ENCODE measurements at regions not wholly inside any gene's neighbourhood (a gene's known extent, or its start where the extent isn't known, plus 50 kb on each side); places are given as distances from the start of the nearest gene placed in this dataset.
"Not testable (repeated sequence)": the region's sequence is repeated elsewhere in the genome, so short reads cannot be mapped to it uniquely, and the experiment has no call there.

- peak; percentile 86 for DNase-seq
Measured at GRCh38 chr7:66413379-66414114, 208.4 kb downstream of the TPST1 start.

- DNase-seq = no peak
Measured at GRCh38 chr7:66415659-66416265, 210.6 kb downstream of the TPST1 start.

- DNase-seq = no peak
Measured at GRCh38 chr7:66418537-66418936, 210.1 kb upstream of the KCTD7 start.

GRCh38 chr7:66419210-66419609 is 209.5 kb upstream of the KCTD7 start:
- DNase-seq = peak; percentile 40

- peak; percentile 63 for DNase-seq
Measured at GRCh38 chr7:66421830-66422475, 206.7 kb upstream of the KCTD7 start.

GRCh38 chr7:66423729-66424128 is 205.0 kb upstream of the KCTD7 start:
- DNase-seq = no peak

GRCh38 chr7:66426332-66426731 is 202.3 kb upstream of the KCTD7 start:
- no peak for DNase-seq

GRCh38 chr7:66426996-66427395 is 201.7 kb upstream of the KCTD7 start:
- no peak for DNase-seq

GRCh38 chr7:66427956-66428355 is 200.7 kb upstream of the KCTD7 start:
- DNase-seq = no peak

GRCh38 chr7:66429498-66430163 is 199.1 kb upstream of the KCTD7 start:
- DNase-seq = no peak

GRCh38 chr7:66430164-66430545 is 198.5 kb upstream of the KCTD7 start:
- DNase-seq = no peak

- not testable (repeated sequence) for DNase-seq
Measured at GRCh38 chr7:66438703-66439405, 189.8 kb upstream of the KCTD7 start.

GRCh38 chr7:66442385-66442784 is 186.3 kb upstream of the KCTD7 start:
- no peak for DNase-seq

- DNase-seq = no peak
Measured at GRCh38 chr7:66443946-66444345, 184.7 kb upstream of the KCTD7 start.

GRCh38 chr7:66447007-66447406 is 181.7 kb upstream of the KCTD7 start:
- not testable (repeated sequence) for DNase-seq

- not testable (repeated sequence) for DNase-seq
Measured at GRCh38 chr7:66450814-66451213, 177.9 kb upstream of the KCTD7 start.

GRCh38 chr7:66451713-66452112 is 177.0 kb upstream of the KCTD7 start:
- DNase-seq = not testable (repeated sequence)

- DNase-seq = no peak
Measured at GRCh38 chr7:66452165-66452564, 176.5 kb upstream of the KCTD7 start.

GRCh38 chr7:66453340-66453739 is 175.3 kb upstream of the KCTD7 start:
- DNase-seq = no peak

- DNase-seq = no peak
Measured at GRCh38 chr7:66454600-66455225, 174.0 kb upstream of the KCTD7 start.

- DNase-seq = not testable (repeated sequence)
Measured at GRCh38 chr7:66455432-66455831, 173.2 kb upstream of the KCTD7 start.

- not testable (repeated sequence) for DNase-seq
Measured at GRCh38 chr7:66456431-66456830, 172.2 kb upstream of the KCTD7 start.
